ENCODE measurements at regions not wholly inside any gene's neighbourhood (a gene's known extent, or its start where the extent isn't known, plus 50 kb on each side); places are given as distances from the start of the nearest gene placed in this dataset.
"Not testable (repeated sequence)": the region's sequence is repeated elsewhere in the genome, so short reads cannot be mapped to it uniquely, and the experiment has no call there.

- H3K9me3 Mint-ChIP-seq; H3K36me3 Mint-ChIP-seq (ENCODE audit: low read depth); H3K27ac Mint-ChIP-seq; H3K4me3 Mint-ChIP-seq; H3K4me1 Mint-ChIP-seq (ENCODE audit: low read depth); H3K27me3 Mint-ChIP-seq (ENCODE audit: low read depth): not testable (repeated sequence)
Measured at GRCh38 chr20:48490341-48490740, 337.5 kb downstream of the PREX1 start.

GRCh38 chr20:48489656-48490055, 338.1 kb downstream of the PREX1 start:
- Mint-ChIP-seq H3K36me3 (ENCODE audit: low read depth) (no peaks in the 10 kb centered on the region), H3K27me3 (ENCODE audit: low read depth) (peaks cover 4% of the 10 kb centered on the region), H3K4me3 (no peak overlapping the region), H3K9me3 (no peaks in the 10 kb centered on the region), H3K4me1 (ENCODE audit: low read depth) (no peaks in the 10 kb centered on the region), H3K27ac (no peak overlapping the region)

GRCh38 chr20:48489046-48489463, 338.7 kb downstream of the PREX1 start:
- Mint-ChIP-seq H3K9me3 (no peaks in the 10 kb centered on the region), H3K27me3 (ENCODE audit: low read depth) (peaks cover 4% of the 10 kb centered on the region), H3K27ac (no peak overlapping the region), H3K36me3 (ENCODE audit: low read depth) (no peaks in the 10 kb centered on the region), H3K4me3 (no peak overlapping the region), H3K4me1 (ENCODE audit: low read depth) (no peaks in the 10 kb centered on the region)

- not testable (repeated sequence) for H3K4me3 Mint-ChIP-seq, H3K27ac Mint-ChIP-seq
Measured at GRCh38 chr20:48488334-48489034, 339.3 kb downstream of the PREX1 start.

DNA sequence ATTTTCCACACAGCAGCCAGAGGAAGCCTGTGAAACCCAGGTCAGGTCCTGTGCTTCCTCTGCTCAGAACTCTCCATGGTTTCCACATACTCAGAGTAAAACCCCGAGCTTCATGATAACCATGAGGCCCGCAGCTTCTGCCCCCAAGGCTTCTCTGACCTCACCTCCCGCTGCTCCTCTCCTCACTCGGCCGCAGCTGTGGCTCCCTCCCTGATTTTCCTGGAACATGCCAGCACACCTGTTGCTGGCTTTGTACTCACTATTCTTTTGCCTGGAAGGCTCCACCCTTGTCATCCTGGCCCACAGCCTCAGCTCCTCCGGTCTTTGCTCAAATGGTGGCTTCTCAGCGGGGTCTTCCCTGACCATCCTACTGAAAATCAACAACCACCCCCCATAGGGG, 341.7 kb downstream of the PREX1 start:
- Mint-ChIP-seq H3K27ac (no peak overlapping the region), H3K9me3 (no peaks in the 10 kb centered on the region), H3K4me3 (no peak overlapping the region), H3K4me1 (ENCODE audit: low read depth) (no peaks in the 10 kb centered on the region), H3K27me3 (ENCODE audit: low read depth) (peaks cover 7% of the 10 kb centered on the region), H3K36me3 (ENCODE audit: low read depth) (no peaks in the 10 kb centered on the region)

More at GRCh38 chr20:48488334-48489034, 339.3 kb downstream of the PREX1 start:
- not testable (repeated sequence) for H3K9me3 Mint-ChIP-seq; H3K4me1 Mint-ChIP-seq (ENCODE audit: low read depth); H3K27me3 Mint-ChIP-seq (ENCODE audit: low read depth); H3K36me3 Mint-ChIP-seq (ENCODE audit: low read depth)

GRCh38 chr20:48485153-48485552, 342.6 kb downstream of the PREX1 start:
- H3K9me3 Mint-ChIP-seq; H3K4me3 Mint-ChIP-seq; H3K4me1 Mint-ChIP-seq (ENCODE audit: low read depth); H3K27ac Mint-ChIP-seq; H3K36me3 Mint-ChIP-seq (ENCODE audit: low read depth): not testable (repeated sequence)
- peaks cover 15% of the 10 kb centered on the region for H3K27me3 Mint-ChIP-seq (ENCODE audit: low read depth)

GRCh38 chr20:48483334-48484066, 344.3 kb downstream of the PREX1 start:
- Mint-ChIP-seq H3K9me3 (no peaks in the 10 kb centered on the region), H3K4me3 (no peak overlapping the region), H3K27ac (no peak overlapping the region), H3K27me3 (ENCODE audit: low read depth) (peaks cover 25% of the 10 kb centered on the region), H3K4me1 (ENCODE audit: low read depth) (no peaks in the 10 kb centered on the region), H3K36me3 (ENCODE audit: low read depth) (no peaks in the 10 kb centered on the region)

DNA sequence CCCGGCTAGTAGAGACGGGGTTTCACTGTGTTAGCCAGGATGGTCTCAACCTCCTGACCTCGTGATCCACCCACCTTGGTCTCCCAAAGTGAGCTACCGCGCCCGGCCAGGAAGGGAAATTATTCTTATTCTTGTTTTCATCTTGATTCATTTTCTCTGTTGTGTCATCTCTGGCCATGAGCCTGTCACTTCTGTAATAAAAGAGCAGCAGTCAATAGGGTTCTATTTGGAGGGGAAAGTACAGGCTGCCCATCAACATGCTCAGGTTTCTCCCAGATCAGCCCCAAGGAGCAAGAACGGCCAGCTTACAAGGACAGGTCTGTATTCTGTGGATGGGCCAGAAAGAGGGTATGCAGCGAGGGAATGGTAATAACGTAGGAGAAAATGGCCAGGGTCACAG, 345.0 kb downstream of the PREX1 start:
- H3K4me3 Mint-ChIP-seq: no peak overlapping the region
- H3K36me3 Mint-ChIP-seq (ENCODE audit: low read depth): no peaks in the 10 kb centered on the region
- peaks cover 25% of the 10 kb centered on the region for H3K27me3 Mint-ChIP-seq (ENCODE audit: low read depth)
- H3K4me1 Mint-ChIP-seq (ENCODE audit: low read depth): no peaks in the 10 kb centered on the region
- no peak overlapping the region for H3K27ac Mint-ChIP-seq
- no peaks in the 10 kb centered on the region for H3K9me3 Mint-ChIP-seq

DNA sequence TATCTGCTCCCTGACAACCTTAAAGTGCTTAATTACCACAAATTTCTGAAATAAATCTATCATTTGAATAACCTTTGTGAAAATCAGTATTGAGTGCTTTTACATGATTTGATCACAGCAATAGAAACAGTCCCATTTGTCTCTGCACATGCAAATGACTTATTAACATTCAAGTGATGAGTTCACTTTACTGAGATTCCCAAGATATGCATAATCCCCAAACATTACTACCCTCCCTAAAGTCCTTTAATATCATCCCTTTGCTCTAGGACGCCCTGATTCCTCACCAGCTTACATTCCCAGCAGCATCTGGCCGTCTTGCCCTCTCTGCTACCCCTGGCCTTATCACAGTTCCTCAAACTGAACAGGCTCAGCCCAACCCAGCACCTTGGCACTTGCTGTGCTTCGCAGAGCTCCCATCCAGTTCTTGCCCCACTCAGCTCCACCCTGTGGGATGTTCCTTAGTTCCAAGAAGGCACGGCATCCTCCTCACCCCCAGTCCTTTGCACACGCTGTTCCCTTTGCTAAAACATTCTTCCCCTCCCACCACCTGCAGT, 347.5 kb downstream of the PREX1 start:
- Mint-ChIP-seq H3K4me3 (no peak overlapping the region), H3K27me3 (ENCODE audit: low read depth) (peaks cover 21% of the 10 kb centered on the region), H3K4me1 (ENCODE audit: low read depth) (no peaks in the 10 kb centered on the region), H3K27ac (no peak overlapping the region), H3K36me3 (ENCODE audit: low read depth) (no peaks in the 10 kb centered on the region), H3K9me3 (no peaks in the 10 kb centered on the region)

GRCh38 chr20:48478806-48479585, 348.8 kb downstream of the PREX1 start:
- Mint-ChIP-seq H3K27me3 (ENCODE audit: low read depth) (peaks cover 21% of the 10 kb centered on the region), H3K4me1 (ENCODE audit: low read depth) (no peaks in the 10 kb centered on the region), H3K9me3 (no peaks in the 10 kb centered on the region), H3K4me3 (no peak overlapping the region), H3K36me3 (ENCODE audit: low read depth) (no peaks in the 10 kb centered on the region), H3K27ac (no peak overlapping the region)

- Mint-ChIP-seq H3K4me3 (no peak overlapping the region), H3K27ac (no peak overlapping the region), H3K9me3 (no peaks in the 10 kb centered on the region), H3K27me3 (ENCODE audit: low read depth) (peaks cover 21% of the 10 kb centered on the region), H3K4me1 (ENCODE audit: low read depth) (no peaks in the 10 kb centered on the region), H3K36me3 (ENCODE audit: low read depth) (no peaks in the 10 kb centered on the region)
Measured at GRCh38 chr20:48478370-48478769, 349.4 kb downstream of the PREX1 start.

- Mint-ChIP-seq H3K27ac (no peak overlapping the region), H3K4me3 (no peak overlapping the region), H3K27me3 (ENCODE audit: low read depth) (peaks cover 21% of the 10 kb centered on the region), H3K9me3 (no peaks in the 10 kb centered on the region), H3K4me1 (ENCODE audit: low read depth) (no peaks in the 10 kb centered on the region), H3K36me3 (ENCODE audit: low read depth) (no peaks in the 10 kb centered on the region)
Measured at GRCh38 chr20:48476854-48477253, 350.9 kb downstream of the PREX1 start.

- no peaks in the 10 kb centered on the region for H3K9me3 Mint-ChIP-seq
- no peaks in the 10 kb centered on the region for H3K4me1 Mint-ChIP-seq (ENCODE audit: low read depth)
- no peak overlapping the region for H3K4me3 Mint-ChIP-seq
- no peak overlapping the region for H3K27ac Mint-ChIP-seq
- H3K36me3 Mint-ChIP-seq (ENCODE audit: low read depth): no peaks in the 10 kb centered on the region
- H3K27me3 Mint-ChIP-seq (ENCODE audit: low read depth): peaks cover 1% of the 10 kb centered on the region
Measured at GRCh38 chr20:48474022-48474421, 353.8 kb downstream of the PREX1 start.

- Mint-ChIP-seq H3K4me3 (no peak overlapping the region), H3K9me3 (no peaks in the 10 kb centered on the region), H3K36me3 (ENCODE audit: low read depth) (no peaks in the 10 kb centered on the region), H3K27ac (no peak overlapping the region), H3K4me1 (ENCODE audit: low read depth) (peaks cover 5% of the 10 kb centered on the region), H3K27me3 (ENCODE audit: low read depth) (no peaks in the 10 kb centered on the region)
Measured at GRCh38 chr20:48471759-48472408, 355.9 kb downstream of the PREX1 start.

Data from T-helper 1 cell treated with Interleukin-12 subunit alpha and Interleukin-12 subunit beta and Interleukin-4 antibody, amounts not matched to agents 30 μg/mL and 1 μg/mL, for 36 hours (primary cell).